ENCODE measurements at regions not wholly inside any gene's neighbourhood (a gene's known extent, or its start where the extent isn't known, plus 50 kb on each side); places are given as distances from the start of the nearest gene placed in this dataset.

DNA sequence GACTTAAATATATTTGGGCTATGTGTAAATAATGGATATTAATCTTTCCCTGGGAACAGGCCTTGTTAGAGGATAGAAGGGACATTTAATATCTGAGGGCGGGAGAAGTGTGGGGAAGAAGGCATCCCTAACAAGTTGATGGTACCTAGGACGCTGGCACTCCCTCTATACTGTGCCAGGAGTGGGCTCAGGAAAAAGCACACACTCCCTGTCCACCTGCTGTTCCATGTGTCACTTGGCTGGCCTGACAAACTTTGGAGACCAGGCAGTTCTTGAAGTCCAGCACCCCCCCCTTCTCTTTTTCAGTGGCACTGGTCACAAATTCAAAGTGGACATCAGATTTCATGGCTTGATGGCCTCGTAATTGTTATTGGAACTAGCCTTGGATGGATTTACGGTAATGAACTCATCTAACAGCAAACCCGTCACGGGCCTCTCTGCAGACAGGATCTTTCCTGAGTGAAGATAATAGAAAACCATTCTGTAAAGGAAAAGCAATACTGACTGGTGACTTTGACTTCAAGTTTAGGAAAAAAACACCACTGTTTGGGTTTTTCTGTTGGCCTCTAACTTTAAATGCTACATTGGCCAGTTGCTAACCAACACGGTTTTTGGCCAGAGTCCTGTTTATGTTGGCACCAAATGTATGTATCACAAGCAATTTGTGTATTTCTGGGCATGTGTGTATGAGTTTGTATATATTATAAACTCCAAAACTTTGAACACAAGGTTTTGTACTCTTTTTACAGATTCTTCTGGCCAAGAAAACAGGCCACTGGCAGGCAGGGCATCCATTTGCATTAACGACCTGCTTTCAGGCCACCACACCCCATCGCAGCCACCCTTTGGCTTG is 552.6 kb downstream of the CCDC171 start:
- TF ChIP-seq, protein P1, sequence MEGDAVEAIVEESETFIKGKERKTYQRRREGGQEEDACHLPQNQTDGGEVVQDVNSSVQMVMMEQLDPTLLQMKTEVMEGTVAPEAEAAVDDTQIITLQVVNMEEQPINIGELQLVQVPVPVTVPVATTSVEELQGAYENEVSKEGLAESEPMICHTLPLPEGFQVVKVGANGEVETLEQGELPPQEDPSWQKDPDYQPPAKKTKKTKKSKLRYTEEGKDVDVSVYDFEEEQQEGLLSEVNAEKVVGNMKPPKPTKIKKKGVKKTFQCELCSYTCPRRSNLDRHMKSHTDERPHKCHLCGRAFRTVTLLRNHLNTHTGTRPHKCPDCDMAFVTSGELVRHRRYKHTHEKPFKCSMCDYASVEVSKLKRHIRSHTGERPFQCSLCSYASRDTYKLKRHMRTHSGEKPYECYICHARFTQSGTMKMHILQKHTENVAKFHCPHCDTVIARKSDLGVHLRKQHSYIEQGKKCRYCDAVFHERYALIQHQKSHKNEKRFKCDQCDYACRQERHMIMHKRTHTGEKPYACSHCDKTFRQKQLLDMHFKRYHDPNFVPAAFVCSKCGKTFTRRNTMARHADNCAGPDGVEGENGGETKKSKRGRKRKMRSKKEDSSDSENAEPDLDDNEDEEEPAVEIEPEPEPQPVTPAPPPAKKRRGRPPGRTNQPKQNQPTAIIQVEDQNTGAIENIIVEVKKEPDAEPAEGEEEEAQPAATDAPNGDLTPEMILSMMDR (IDR thresholded peaks at IDR 0.05) = no peak
- no peak for TF ChIP-seq POLR2A (IDR thresholded peaks at IDR 0.05)

Data from esophagus squamous epithelium (tissue), 4 donors.